ENCODE measurements at regions not wholly inside any gene's neighbourhood (a gene's known extent, or its start where the extent isn't known, plus 50 kb on each side); places are given as distances from the start of the nearest gene placed in this dataset.

- TF ChIP-seq CTCF (IDR thresholded peaks at IDR 0.05; ENCODE audit: extremely low read depth in 1 of 2, insufficient read depth in 1 of 2, low read depth in 1 of 2, low read length in 2 of 2) (no peak), POLR2A (IDR thresholded peaks at IDR 0.05; ENCODE audit: low read depth, low read length) (no peak)
These were observed 1046.0 kb upstream of the TMEFF2 start for GRCh38 chr2:193240752-193241151.

Data from endothelial cell of umbilical vein (primary cell).